ENCODE measurements at regions not wholly inside any gene's neighbourhood (a gene's known extent, or its start where the extent isn't known, plus 50 kb on each side); places are given as distances from the start of the nearest gene placed in this dataset.
"Not testable (repeated sequence)": the region's sequence is repeated elsewhere in the genome, so short reads cannot be mapped to it uniquely, and the experiment has no call there.

DNA sequence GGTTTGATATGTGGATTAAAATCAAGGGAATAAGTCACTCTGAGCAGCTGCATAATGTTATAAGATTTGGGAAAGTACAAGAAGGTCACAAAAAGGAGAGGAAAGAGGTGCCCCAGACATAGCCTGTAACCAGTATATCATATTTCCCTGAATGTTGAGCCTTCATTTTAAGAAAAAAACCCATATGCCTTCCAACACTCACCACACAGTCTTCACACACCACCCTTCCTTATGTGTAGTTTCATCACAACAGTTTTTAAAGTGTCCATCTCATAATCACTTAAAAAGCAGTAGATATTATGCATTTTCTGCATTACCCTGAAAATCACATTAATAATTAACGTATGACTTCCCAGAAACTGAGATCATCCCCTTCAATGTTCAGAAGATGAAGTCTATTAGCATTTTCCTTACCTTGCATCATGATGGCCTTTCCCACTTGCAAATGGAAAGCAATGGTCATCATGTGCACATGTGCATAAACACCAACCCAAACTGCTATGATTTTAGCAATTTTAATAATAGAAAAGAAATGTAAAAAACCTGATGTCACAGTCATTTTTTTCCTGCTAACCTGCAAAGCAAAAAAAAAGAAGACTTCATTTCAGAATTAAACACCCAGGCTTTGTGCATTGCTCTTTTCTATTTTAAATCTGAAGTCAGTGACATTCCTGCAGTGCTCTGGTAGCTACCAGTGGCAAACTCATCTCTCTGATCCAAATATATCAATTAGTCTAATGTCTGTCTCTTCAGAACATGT, 465.0 kb downstream of the SUCLG1 start:
- H3K36me3 ChIP-seq = no peaks in the 10 kb centered on the region
- no peaks in the 10 kb centered on the region for H3K4me1 ChIP-seq
- H3K27me3 ChIP-seq = no peaks in the 10 kb centered on the region
- H3K27ac ChIP-seq = no peak overlapping the region
- DNase-seq = no peak
- no peak overlapping the region for H3K4me3 ChIP-seq
- H3K9me3 ChIP-seq (replicated peaks) = no peaks in the 10 kb centered on the region

DNA sequence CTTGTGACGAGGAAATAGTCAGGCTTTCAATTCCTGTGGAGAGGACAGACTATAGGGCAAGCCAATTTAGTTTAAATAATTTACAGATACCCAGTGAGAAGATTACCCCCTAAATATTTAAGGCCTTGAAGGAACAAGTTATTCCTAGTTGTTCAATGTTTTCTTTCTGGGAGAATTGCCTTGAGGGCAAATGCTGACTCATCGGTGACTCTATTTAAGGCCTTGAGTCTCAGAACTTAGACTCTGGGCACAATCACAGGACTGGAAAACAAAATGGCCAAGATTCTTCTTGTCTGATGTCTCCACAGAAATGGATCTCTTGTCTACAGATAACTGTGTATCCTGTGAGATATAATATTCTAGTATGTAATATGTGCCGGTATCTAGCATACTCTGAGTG, 467.1 kb downstream of the SUCLG1 start:
- DNase-seq = peak in 1 of 2 experiments; percentile 10
- Histone ChIP-seq H3K9me3 (replicated peaks) (no peaks in the 10 kb centered on the region), H3K4me3 (no peak overlapping the region), H3K27me3 (no peaks in the 10 kb centered on the region), H3K27ac (no peak overlapping the region), H3K4me1 (no peaks in the 10 kb centered on the region), H3K36me3 (no peaks in the 10 kb centered on the region)

DNA sequence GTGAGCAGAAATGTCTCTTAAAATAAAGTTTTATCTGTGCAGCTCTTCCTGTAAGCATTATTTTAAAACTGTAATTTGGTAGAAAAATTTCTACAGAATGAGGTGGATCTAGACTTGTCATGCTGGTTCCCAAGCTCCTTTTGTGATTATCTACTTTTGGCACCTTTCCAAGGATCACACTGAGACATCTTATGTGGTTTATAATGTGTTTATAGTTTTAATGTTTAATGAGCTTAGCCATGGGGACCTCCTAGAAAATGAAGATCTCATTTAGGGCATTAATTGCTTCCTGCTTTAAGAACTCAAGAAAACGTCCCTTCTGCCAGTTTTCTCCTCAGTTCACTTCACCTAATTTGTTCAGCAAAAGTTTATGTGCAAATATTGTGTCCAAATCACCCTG, 468.4 kb downstream of the SUCLG1 start:
- H3K4me3 ChIP-seq = no peak overlapping the region
- H3K4me1 ChIP-seq = no peaks in the 10 kb centered on the region
- DNase-seq = peak in 1 of 2 experiments; percentile 13
- H3K27ac ChIP-seq = no peak overlapping the region
- H3K9me3 ChIP-seq (replicated peaks) = no peaks in the 10 kb centered on the region
- H3K27me3 ChIP-seq = no peaks in the 10 kb centered on the region
- H3K36me3 ChIP-seq = no peaks in the 10 kb centered on the region

DNA sequence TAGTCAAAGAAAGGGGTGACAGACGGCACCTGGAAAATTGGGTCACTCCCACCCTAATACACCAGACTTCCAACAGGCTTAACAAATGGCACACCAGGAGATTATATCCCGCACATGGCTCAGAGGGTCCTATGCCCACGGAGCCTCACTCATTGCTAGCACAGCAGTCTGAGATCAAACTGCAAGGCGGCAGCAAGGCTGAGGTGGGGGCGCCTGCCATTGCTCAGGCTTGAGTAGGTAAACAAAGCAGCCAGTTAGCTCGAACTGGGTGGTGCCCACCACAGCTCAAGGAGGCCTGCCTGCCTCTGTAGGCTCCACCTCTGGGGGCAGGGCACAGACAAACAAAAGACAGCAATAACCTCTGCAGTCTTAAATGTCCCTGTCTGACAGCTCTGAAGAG, 482.5 kb downstream of the SUCLG1 start:
- H3K9me3 ChIP-seq (replicated peaks); H3K4me1 ChIP-seq; DNase-seq; H3K36me3 ChIP-seq; H3K27ac ChIP-seq; H3K4me3 ChIP-seq: not testable (repeated sequence)
- H3K27me3 ChIP-seq = peaks cover 11% of the 10 kb centered on the region

DNA sequence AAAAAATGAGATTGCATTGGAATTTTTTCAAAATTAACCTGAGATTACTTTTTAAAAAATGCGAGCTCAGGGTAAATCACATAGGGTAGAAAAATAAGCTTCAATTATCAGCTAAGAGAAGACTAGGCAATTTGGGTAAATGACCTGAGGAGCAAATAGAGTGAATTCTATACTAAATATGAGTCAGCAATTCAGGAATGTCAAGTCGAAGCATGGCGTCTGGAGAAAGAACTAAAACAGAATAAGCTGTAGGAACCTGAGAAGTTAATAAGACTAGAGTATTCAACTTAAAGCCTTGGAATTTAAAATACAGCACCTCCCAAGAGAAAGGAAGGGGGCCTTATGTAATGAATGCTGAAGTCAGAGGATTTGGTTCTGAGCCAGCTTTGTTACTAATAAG, 487.0 kb downstream of the SUCLG1 start:
- DNase-seq = no peak
- Histone ChIP-seq H3K9me3 (replicated peaks) (no peaks in the 10 kb centered on the region), H3K27me3 (peaks cover 11% of the 10 kb centered on the region), H3K4me1 (no peaks in the 10 kb centered on the region), H3K27ac (no peak overlapping the region), H3K36me3 (no peaks in the 10 kb centered on the region), H3K4me3 (no peak overlapping the region)

DNA sequence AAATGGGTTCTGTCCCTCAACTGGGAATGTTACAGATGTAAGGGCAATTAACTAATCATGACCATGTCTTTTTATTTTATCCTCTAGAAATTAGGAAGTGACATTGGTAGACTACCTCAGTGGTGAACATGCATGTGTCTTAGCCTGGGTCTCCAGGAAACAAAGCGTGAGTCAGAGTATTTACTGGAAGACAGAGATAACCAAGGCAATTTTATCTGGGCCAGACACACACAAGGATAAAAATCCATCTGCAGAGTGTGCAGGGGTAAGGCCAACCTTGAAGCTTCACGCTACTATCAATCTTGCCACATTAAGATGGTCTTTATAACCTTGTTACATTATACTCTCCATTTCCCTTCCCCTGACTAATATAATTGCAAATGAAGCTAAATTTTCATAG, 487.5 kb downstream of the SUCLG1 start:
- no peaks in the 10 kb centered on the region for H3K4me1 ChIP-seq
- no peaks in the 10 kb centered on the region for H3K36me3 ChIP-seq
- no peak overlapping the region for H3K27ac ChIP-seq
- H3K9me3 ChIP-seq (replicated peaks) = no peaks in the 10 kb centered on the region
- H3K27me3 ChIP-seq = peaks cover 11% of the 10 kb centered on the region
- H3K4me3 ChIP-seq = no peak overlapping the region
- DNase-seq = no peak

DNA sequence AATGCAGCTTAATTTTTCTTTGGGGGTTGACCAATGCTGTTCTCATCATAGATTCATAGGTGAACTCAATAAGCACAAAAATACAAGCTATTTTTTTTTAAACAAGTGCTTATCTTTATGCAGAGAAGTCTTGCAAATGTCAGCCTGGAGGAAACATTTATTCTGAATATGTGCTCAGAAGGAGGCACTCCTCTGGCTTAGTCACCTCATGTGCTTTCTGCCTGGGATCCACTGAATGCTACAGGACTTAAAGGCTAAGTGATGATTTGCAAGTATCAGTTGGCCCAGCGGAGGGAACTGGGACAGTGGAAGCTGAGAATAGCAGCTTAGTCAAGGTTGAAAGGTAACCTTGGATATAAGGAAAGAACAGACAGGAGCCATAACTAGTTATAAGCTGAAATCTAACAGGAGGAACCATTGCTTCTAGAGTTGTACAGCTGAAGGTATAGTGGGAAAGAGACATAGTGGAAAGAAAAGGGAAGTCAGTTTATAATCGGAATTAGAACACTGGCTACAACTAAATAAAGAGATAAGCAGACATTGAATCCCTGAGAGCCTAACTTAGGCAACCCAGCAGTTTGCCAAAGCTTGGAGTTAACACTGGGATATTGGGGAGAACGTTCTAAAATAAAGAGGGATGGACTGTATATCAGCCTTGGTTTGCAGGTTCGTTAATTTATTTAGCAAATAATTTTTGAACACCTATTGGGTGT, 488.7 kb downstream of the SUCLG1 start:
- no peaks in the 10 kb centered on the region for H3K4me1 ChIP-seq
- no peak overlapping the region for H3K4me3 ChIP-seq
- no peak overlapping the region for H3K27ac ChIP-seq
- peaks cover 11% of the 10 kb centered on the region for H3K27me3 ChIP-seq
- DNase-seq = no peak
- H3K36me3 ChIP-seq = peaks cover 2% of the 10 kb centered on the region; the same call in 1 of the 2 replicates
- H3K9me3 ChIP-seq (replicated peaks) = no peaks in the 10 kb centered on the region

DNA sequence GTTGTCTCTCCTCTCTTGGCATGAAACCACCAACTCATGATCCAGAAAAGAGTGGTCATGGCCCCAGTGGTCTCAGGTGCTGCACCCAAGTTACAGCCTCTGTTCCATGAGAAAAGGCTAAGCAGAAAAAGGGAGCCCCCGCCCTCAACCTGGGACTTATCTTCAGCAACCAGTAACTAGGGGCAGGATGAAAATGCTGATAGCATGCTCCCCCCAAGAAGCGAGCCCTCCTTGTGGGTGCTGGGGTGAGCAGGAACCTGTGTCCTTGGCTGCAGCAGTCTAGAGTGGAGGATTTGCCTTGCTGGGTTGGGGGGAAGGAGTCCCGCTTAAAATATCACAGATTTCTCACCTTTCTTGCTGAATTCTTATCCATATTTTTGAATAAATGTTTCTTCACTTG, 490.0 kb downstream of the SUCLG1 start:
- Histone ChIP-seq H3K36me3 (peaks cover 2% of the 10 kb centered on the region; the same call in 1 of the 2 replicates), H3K4me1 (no peaks in the 10 kb centered on the region), H3K27ac (no peak overlapping the region), H3K9me3 (replicated peaks) (no peaks in the 10 kb centered on the region), H3K4me3 (no peak overlapping the region), H3K27me3 (peaks cover 11% of the 10 kb centered on the region)
- DNase-seq = no peak

DNA sequence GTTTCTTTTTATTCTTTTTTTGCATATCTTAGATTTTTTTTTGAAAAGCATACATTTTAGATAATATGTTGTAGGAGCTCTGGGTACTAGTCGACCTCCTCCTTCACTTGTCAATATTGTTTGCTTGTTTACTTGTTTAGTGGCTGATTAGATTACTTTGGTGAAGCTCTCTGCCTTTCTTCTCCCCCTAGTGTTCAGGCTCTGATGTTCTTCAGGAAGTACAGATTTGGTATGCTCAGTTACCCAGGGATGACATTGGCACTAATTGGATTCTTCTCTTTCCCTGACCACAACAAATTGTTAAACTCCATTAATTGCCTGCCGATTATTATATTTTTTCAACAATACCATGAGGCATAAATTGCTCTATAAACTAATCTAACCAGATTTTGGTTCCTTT, 491.2 kb downstream of the SUCLG1 start:
- H3K4me3 ChIP-seq = no peak overlapping the region
- DNase-seq = no peak
- H3K4me1 ChIP-seq = no peaks in the 10 kb centered on the region
- peaks cover 11% of the 10 kb centered on the region for H3K27me3 ChIP-seq
- H3K27ac ChIP-seq = no peak overlapping the region
- peaks cover 2% of the 10 kb centered on the region; the same call in 1 of the 2 replicates for H3K36me3 ChIP-seq
- no peaks in the 10 kb centered on the region for H3K9me3 ChIP-seq (replicated peaks)

DNA sequence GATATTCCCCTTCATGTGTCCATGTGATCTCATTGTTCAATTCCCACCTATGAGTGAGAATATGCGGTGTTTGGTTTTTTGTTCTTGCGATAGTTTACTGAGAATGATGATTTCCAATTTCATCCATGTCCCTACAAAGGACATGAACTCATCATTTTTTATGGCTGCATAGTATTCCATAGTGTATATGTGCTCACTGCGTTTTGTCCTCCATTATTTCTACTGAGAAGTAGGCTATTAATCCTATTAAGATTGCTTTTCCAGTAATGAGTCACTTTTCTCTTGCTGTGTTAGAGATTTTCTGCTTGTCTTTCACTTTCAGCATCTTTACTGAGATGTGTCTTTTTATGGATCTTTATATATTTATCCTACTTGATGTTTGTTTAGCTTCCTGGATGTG, 492.1 kb downstream of the SUCLG1 start:
- not testable (repeated sequence) for H3K27me3 ChIP-seq; DNase-seq; H3K9me3 ChIP-seq (replicated peaks); H3K27ac ChIP-seq; H3K4me3 ChIP-seq; H3K4me1 ChIP-seq; H3K36me3 ChIP-seq

DNA sequence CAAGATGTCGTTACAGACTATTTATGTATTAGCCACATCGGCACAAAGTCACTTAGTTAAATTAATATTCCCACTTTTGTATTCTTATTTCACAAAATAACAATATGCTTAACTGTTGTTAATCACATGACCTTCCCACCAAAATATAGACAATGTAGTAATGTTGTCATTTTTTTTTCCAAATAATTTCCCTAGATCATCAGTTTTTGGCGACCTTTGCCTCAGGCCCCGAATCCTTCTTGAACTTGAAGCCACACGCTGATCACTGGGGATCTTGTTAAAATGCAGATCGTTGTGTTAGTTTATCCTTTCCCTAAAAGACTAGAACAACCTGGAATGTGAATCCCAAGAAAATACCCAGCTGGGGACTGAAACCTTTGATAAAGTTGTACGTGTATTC, 497.6 kb downstream of the SUCLG1 start:
- Histone ChIP-seq H3K27ac (no peak overlapping the region), H3K27me3 (no peaks in the 10 kb centered on the region), H3K4me3 (no peak overlapping the region), H3K4me1 (no peaks in the 10 kb centered on the region), H3K9me3 (replicated peaks) (no peaks in the 10 kb centered on the region), H3K36me3 (peaks cover 2% of the 10 kb centered on the region; the same call in 1 of the 2 replicates)
- no peak for DNase-seq

DNA sequence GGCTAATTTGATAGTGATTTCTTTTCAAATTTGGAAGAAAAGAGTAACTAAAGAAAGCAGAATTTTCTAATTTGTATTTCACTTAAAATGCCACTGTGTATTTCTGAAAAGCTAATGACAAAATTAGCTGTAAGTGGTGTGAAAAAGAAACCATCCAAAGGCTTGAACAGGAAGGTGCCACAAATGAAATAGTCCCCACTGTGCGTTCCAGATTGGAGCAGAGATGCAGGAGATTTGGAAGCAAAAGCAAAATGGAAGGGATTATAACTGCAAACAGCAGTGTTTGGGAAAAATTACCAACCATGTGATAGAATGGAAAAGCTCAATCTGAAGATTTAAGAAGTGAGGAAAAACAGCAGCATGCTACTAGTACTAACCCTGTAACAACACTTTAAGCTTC, 498.7 kb downstream of the SUCLG1 start:
- H3K36me3 ChIP-seq = no peaks in the 10 kb centered on the region
- no peaks in the 10 kb centered on the region for H3K27me3 ChIP-seq
- H3K4me3 ChIP-seq = no peak overlapping the region
- H3K4me1 ChIP-seq = no peaks in the 10 kb centered on the region
- H3K9me3 ChIP-seq (replicated peaks) = no peaks in the 10 kb centered on the region
- no peak overlapping the region for H3K27ac ChIP-seq
- no peak for DNase-seq

DNA sequence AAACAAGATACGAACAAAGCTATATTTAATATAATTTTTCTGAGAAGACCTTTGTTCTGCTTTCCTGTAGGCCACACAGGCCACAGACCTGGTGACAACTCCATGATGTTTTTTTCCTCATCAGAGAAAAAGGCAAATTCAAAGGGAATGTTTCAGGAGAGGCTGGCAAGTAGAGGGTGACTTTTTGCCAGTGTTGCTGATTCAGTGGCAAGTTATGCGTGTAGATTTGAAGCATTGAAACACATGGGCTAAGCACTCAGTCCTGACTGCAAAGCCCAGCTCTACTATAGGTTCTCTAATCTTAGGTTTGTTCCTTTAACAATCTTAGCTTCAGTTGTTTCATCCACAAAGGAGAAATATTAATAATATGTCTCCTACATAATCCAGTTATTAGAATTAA, 499.8 kb downstream of the SUCLG1 start:
- Histone ChIP-seq H3K9me3 (replicated peaks) (no peaks in the 10 kb centered on the region), H3K4me3 (no peak overlapping the region), H3K27me3 (no peaks in the 10 kb centered on the region), H3K27ac (no peak overlapping the region), H3K36me3 (no peaks in the 10 kb centered on the region), H3K4me1 (no peaks in the 10 kb centered on the region)
- DNase-seq = no peak

DNA sequence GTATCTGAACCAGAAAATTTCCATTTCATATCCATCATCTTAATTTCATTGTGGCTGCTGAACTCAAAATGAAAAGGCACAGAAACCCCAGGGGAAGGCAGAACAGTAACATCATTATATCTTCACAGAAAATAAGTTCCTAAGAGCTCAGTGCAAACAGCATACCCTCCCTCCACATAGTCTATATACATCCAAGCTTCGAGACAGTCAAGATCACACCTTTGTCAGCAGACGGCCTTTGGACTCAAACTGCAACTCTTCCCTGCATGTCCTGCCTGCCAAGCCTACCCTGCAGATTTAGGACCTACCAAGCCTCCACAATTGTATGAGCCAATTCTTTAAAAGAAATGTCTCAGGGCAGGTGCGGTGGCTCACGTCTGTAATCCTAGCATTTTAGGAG, 502.1 kb downstream of the SUCLG1 start:
- Histone ChIP-seq H3K4me1 (no peaks in the 10 kb centered on the region), H3K9me3 (replicated peaks) (no peaks in the 10 kb centered on the region), H3K4me3 (no peak overlapping the region), H3K36me3 (no peaks in the 10 kb centered on the region), H3K27me3 (no peaks in the 10 kb centered on the region), H3K27ac (no peak overlapping the region)
- no peak for DNase-seq

DNA sequence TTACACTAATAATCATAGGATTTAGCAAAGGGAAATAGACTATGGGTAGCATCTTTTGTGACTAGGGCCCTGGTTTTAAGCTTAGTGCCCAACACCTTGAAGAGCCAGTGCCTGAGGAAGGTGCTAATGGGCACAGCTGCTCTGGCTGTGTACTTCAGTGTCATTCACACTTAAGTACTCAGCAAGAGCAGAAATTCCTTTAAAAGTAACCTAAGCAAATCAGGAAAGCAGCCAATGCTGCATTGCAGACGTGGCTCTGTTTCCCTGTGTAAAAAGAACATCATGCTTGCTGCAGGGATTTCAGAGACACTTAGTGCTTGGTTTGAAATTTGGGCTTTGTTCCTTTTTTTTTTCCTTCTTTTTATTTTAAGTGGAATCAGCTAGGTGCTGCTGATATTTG, 505.4 kb downstream of the SUCLG1 start:
- no peaks in the 10 kb centered on the region for H3K9me3 ChIP-seq (replicated peaks)
- no peaks in the 10 kb centered on the region for H3K4me1 ChIP-seq
- no peaks in the 10 kb centered on the region for H3K36me3 ChIP-seq
- no peak overlapping the region for H3K27ac ChIP-seq
- H3K27me3 ChIP-seq = 0 out of 2 replicates have a peak, but pooled peaks cover 3% of the 10 kb centered on the region
- DNase-seq = no peak
- no peak overlapping the region for H3K4me3 ChIP-seq
